PC-9 (cell line): ENCODE measurements at regions not wholly inside any gene's neighbourhood (a gene's known extent, or its start where the extent isn't known, plus 50 kb on each side); places are given as distances from the start of the nearest gene placed in this dataset.

Experiments used
- CTCF ChIP-seq: fragments of 200-600 bp; sonication (generic); conservative IDR thresholded peaks from 2 replicates; pipeline ENCODE4 v1.6.1; 2017; ENCODE audit warnings: mixed run types, antibody characterized with exemption, mild to moderate bottlenecking, moderate library complexity
- EZH2 ChIP-seq: fragments of 200-600 bp; sonication (generic); IDR thresholded peaks from 2 replicates; pipeline ENCODE4 v1.8.0; 2017; ENCODE audit warnings: antibody characterized with exemption, low read depth

GRCh38 chr7:18416988-18417387, 78.6 kb upstream of the HDAC9 start:
- no peak for TF ChIP-seq CTCF
- no peak for TF ChIP-seq EZH2
